ENCODE measurements at regions not wholly inside any gene's neighbourhood (a gene's known extent, or its start where the extent isn't known, plus 50 kb on each side); places are given as distances from the start of the nearest gene placed in this dataset.
"Not testable (repeated sequence)": the region's sequence is repeated elsewhere in the genome, so short reads cannot be mapped to it uniquely, and the experiment has no call there.

DNA sequence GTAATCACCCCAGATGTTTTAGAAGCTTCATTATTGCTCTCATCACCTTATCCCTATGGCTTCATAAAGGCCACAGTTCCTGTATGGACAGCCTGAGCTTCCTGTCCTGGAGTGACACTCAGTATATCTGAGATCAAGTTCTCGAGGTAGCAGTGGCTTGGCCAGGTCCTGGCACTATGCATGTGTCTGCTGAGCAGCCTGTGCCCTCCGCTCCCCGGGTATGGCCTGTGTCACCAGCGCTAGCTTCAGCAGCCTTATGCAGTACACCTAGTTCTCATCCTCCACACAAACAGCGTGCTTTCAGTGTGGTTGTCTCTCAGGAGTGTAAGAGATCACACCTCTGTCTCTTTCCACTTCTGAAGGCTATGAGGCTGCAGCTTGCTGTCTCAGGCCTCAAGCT lies 514.7 kb downstream of the DIRAS2 start:
- no peak for DNase-seq

DNA sequence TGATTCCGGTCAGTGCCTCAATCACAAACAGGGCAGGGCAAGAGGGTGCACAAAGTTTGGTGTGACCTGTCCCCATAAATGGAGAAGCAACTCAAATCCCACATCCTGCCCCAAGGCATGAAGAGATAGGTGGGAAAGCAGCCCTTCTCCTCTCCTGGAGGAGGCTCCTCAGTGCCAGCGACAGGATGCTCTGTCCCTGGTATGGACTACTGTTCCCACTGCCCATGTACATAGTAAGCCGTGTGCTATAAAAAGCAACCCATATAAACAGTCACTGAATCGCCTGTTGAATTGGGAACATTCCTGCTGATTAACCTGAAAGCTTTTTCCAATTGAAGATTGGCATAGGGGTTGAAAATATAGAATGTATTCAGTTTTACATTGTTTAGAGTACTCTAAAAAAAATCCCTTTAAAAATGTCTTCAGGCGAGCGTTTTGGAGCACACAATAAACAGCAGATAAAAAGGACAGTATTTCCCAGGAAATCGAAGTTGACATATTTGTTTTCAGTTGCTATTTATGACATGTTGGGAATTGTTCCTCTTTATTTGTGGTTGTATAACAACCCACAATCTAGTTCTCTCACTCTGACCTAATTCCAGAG lies 513.9 kb downstream of the DIRAS2 start:
- DNase-seq = no peak

DNA sequence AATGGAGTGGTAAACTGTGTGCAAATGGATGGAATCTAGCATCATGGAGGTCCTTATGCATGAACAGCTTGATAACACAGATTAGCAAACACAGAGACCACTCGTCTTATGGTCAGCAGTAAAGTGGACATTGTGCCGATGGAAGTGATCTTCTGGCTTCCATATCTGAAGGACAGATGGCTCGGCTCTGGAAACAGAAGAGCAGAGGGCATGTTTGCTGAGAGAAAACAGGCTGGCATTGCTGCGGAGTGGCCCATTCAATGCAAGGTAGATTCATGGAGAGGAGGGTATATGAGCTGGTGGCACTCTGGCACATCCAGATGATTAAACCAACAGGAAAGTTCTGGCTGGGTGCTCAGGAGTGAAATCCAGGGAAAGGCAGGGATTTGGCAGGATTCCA lies 513.2 kb downstream of the DIRAS2 start:
- DNase-seq = no peak

DNA sequence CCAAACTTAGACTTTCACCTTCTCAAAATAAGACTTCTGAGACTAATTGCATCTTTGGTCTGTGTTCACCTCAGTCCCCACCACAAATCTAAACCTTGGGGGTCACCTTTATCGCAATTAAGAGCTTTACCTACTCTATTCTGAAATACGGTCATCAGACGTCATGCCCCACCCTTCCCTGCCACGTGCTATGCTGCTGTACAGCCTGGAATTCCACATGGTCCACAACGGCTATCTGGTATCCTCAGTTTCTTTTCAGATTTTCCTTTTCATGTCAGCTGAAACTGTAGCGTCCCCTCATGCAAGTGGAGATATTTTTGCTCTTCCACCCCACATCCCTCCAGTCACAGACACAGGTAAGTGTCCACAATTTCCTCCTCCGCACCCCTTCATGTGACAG lies 511.1 kb downstream of the DIRAS2 start:
- no peak for DNase-seq

DNA sequence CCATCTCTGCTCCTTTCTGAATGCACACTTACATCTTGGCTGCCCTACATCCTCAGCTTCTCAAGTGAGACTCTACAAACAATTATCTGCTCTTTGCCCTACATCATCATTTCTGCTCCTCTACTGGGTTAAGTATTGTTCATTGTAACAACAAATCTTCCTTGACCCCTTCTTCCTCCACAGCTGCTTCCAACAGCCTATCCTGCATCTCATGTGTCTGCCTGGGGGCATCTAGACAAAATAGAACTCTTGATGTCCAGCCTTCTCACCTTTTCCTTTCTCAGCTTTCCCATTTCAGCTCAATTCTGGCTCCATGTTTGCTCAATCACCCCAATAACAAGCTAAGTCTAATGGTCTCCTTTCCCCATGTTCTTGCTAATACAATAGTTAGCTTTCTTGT lies 509.8 kb downstream of the DIRAS2 start:
- DNase-seq = no peak

DNA sequence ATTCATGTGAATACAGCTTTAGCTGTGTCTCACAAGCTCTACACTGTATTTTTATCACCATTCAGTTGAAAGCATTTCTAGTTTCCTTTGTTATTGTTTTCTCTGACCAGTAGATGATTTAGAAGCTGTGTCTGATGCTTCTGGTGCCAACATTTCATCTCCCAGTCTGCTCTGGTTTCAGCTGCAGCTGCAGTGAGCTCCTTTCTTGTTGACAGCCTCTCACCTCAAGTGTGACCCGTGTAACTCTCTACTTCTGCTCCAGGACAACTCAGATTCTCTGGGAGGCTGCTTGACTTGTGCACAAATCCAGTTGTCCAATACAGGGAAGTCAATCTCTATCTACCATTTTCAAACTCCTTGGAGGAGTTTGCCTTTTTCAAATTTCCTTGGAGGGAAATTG lies 504.8 kb downstream of the DIRAS2 start:
- DNase-seq = no peak

DNA sequence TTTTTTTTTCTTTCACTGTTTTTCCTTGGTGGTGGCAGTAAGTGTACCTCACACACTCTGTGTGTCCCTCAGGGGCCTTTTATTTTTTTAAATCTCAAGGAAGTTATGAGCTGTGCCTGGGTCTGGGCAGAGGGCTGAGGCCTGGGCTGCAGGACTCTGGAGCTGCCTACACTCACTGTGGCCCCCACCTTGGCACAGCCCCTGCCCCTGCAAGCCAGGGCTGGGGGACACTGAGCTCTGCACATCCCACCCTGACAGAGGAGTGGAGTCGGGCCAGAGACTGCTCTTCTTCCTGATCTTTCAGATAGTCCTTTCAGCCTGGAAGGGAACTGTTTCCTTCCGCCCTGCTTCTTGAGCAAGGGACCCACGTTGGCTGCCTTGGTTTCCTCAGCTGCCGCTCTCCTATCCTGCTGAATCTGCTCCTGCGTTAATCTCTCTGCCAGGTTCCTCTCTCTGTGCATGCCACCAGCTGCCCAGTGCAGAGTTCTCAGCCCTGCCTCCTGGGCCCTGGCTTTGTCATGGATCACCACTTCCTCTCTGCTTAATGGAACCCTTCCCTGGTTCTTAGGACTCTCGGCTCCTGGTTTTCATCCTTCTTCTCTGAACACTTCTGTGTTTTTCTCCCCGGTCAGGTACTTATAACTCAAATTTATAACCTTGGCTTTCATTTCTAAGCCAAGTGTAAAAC lies 502.3 kb downstream of the DIRAS2 start:
- DNase-seq = no peak

DNA sequence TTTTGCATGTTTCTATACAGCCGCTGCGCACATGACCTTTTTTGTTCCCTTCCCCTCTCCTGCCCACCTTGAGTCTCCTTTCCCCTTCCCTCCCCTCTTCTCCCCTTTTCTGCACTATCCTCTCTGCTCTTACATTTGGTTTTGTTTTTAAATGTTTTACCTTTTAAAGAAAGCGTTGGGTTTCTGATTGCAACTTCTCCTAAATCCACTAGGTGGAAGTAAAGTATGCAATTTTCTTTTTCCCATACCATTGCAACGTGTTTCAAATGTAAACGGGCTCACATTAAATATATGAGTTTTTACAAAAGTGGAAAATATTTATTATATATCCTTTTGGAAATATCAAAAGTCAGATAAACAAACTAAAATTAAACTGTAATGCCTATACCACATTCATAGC lies 500.9 kb downstream of the DIRAS2 start:
- peak; percentile 61 to 78 for DNase-seq

DNA sequence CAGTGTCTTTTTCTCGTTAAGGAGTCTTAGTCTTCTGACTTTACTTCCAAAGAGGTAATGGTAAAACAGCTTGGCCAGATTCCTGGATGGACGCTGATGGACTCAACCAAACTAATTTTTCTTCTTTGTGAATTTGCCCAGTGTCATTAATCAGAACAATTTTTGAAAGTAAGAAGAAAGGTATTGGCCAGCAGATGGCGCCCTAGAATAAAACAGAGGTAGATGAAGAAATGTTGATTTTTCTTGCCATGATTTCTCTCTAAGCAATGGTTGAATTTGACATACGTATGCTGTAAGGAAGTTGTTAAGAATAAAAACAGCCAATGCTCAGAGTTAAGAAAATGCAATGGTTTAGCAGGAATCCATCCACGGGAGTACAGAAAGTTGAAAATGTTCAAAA lies 500.0 kb downstream of the DIRAS2 start:
- DNase-seq = peak; percentile 53 to 77

DNA sequence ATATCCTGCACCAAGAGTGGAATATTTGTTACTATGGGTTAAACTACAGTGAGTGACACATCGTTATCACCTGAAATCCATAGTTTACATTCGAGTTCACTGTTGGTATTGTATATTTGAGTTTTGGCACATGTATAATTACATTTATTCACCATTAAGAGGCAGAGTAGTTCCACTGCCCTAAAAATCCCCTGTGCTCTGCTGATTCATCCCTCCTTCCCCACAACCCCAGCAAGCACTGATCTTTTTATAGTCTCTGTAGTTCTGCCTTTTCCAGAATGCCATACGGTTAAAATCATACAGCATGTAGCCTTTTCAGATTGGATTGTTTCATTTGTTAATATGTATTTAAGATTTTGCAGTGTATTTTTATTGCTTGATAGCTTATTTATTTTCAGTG lies 495.2 kb downstream of the DIRAS2 start:
- no peak for DNase-seq

DNA sequence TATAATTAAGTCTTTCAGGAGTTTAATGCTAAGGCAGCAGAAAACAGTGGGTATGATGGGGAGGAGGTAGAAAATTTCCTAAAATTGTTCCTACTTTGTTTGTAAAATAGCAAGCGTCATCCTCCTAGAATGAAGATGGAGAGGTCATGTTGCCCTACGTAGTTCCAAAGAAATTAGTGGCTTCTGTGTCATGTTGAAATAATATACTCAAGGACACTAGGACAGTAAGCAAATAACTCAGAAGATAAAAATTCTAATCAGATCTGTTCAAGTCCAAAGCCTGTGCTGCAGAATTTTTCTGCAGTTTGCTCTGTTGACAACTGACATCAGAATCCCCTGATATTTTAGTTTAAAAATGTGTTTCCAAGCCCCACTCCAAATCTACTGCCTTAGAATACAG lies 486.3 kb downstream of the DIRAS2 start:
- DNase-seq = no peak

DNA sequence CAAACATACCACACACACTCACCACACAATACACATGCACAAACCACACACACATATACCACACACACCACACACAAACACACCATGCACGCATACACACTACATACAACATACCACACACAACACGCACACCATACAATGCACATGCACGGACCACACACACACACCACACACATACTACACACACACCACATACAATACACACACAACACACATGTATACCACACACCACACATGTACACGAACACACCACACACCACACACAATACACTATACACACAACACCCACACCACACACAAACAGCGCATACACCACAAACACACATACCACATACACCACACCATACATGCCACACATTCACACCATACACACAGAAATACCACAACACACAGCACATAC lies 480.3 kb downstream of the DIRAS2 start:
- no peak for DNase-seq

DNA sequence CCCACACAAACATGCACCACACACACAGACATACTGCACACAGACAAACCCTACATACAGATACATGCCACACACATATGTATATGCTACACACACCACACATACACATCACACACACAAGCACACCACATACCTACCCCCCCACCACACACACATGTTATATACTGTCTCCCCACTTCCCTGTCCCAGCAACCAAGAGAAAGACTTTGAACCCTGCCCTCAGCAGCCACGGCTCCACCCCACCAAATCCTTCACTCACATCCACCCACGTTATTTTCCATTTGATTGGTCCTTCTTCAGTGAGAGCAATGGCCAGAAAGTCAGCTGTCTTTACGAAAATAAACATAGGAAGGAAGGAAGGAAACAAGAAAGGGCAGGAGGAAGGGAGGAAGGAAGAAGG lies 479.8 kb downstream of the DIRAS2 start:
- no peak for DNase-seq

DNA sequence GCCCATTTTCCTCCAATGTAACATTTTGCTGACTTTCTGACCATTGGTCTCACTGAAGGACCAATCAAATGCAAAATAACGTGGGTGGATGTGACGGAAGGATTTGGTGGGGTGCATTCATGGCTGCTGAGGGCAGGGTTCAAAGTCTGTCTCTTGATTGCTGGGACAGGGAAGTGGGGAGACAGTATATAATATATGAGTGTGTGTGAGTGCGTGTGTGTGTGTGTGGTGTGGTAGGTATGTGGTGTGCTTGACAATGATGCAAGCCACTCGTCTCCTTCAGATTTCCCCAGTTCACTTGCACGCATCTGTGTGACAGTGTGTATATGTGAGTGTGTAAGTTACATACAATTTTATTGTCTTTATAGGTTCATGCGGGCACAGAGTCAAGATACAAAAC lies 477.3 kb downstream of the DIRAS2 start:
- no peak for DNase-seq

DNA sequence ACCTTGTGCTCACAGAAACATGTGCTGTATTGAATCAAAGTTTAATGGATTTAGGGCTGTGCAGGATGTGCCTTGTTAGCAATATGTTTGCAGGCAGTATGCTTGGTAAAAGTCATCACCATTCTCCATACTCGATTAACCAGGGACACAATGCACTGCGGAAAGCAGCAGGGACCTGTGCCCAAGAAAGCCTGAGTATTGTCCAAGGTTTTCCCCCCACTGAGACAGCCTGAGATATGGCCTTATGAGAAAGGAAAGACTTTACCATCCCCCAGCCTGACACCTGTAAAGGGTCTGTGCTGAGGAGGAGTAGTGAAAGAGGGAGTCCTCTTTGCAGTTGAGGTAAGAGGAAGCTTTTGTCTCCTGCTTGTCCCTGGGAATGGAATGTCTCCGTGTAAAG lies 476.2 kb downstream of the DIRAS2 start:
- not testable (repeated sequence) for DNase-seq

DNA sequence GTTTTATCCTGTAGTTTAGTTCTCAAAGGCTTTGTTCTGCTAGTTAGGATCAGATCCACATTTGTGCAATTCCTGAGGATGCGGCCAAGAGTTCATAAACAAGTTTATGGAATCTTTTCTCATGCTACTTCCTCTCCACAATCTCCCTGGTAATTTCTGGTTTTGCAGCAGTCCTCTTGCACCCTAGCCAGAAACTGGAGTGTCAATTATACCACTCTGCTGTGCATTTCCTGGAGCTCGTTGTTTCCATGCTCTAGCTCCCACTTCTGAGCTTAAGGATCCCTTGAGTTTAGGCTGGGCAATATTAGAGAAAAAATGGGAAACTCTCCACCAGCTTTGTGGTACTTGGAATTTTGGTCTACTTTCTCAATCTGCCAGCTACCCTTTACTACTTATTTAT lies 474.7 kb downstream of the DIRAS2 start:
- DNase-seq = no peak

DNA sequence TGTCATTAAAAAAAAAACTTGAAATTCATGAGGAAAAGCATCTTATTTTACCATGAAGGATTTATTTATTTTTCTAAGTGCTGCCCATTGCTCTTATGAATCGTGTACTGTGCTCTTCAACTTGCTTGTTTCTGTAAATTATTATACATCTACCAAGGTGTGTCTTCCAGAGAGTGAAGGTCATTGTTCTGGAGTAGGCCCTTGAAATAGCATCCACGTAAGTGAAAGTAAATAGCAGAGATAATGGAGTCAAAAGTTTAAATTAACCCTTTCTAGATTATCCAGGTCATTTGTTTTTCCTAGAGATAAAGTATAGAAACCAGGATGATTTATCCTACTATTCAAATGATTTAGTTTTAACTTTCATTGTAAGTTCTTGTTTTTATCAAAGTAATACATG lies 473.1 kb downstream of the DIRAS2 start:
- DNase-seq = no peak

DNA sequence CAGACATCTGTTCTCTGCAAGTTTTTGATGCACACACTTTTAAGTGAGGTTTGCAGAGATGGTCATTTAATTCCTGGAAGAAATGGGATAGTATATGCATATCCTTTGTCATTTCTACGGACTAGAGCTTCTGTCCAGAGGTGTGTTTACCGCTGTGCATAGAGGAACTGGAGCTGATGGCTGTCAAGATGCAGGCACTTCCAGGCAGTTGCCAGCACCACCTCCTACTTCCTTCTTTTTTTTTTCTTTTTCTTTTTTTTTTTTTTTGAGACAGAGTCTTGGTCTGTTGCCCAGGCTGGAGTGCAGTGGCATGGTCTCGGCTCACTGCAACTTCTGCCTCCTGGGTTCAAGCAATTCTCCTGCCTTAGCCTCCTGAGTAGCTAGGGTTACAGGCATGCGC lies 468.7 kb downstream of the DIRAS2 start:
- DNase-seq = peak in 1 of 2 experiments; percentile 3

DNA sequence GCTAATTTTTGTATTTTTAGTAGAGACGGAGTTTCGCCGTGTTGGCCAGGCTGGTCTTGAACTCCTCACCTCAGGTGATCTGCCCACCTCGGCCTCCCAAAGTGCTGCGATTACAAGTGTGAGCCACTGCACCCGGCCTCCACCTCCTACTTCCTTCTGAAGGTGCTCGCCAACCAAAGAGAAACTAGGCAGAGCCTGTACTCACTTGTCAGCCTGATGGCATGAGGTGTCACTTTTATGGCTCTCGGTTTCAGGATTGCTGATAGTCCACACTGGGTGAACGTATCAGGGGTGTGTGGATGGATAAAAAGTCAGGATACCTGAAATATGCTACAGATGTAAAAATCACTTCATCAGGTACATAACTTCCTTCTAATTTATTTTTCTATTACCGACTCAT lies 468.3 kb downstream of the DIRAS2 start:
- DNase-seq = not testable (repeated sequence)

DNA sequence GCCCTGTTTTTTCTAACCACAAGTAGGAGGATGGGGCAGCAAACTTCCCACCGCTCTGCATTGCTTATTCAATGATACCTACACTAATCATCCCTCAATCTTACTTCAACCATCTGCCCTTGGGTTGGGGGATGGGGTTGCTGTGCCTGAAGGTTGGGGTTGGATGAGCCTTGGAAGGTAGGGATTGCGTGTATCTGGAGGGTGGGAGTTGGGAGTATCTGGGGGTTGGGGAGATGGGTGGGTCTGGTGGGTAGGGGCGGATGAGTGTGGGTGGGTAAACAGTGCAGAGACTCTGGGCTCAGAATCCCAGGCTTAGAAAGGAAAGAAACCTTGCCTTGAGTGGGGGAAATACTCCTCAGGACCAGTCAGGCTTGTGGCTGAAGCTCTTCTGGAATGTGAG lies 467.4 kb downstream of the DIRAS2 start:
- no peak for DNase-seq

DNA sequence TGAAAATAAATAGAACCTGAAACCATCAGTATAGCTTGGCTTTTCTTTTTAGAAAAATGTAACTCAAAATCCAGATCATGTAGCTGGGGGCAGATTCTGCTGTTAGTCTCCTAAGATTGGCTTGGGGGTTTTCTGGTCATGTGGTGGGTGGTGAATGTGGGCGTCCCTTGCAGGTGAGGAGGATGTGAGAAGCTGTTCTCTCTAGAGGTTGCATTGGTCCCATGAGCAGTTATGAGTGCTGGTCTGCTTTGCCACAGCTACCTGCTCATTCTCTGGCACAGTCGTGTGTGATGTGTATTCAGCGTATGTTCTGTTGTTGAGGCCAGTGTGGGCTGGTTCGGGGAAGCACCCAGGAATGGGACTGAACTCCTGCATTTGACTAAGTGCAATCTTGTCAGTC lies 466.8 kb downstream of the DIRAS2 start:
- DNase-seq = no peak

DNA sequence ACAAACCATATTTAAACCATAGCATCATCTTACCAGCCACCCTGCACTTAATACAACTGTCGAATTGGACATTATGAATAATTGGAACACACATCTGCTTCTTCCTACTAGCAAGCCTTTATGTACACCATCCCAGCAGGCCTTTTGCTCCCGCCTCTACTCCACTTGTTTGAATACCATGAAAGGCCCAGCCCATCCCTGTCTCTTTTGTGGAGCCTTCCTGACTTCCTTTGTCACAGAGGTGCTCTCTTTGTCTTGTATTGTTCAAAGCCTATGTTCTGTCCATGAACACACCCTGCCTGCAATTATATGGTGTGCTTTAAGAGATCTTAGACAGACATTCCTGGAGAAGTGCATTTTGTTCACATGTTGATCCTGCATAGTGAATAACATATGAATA lies 465.7 kb downstream of the DIRAS2 start:
- no peak for DNase-seq

DNA sequence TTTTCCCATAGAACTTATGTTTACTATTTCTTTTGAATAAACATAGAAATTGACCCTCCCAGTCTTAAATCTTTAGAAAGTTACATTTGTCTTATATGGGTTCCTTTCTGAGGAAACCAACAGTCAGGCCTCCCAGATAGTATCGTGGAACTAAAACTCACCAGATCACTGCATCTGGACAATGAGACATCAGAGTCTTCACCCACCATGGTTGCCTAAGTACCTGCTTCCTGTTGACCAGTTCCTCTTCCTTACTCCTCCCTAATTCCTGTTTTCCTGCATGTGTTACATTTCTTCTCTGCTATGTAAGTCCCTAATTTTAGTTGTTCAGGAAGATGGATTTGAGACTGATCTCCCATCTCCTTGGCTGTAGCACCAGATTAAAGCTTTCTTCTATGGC lies 462.2 kb downstream of the DIRAS2 start:
- DNase-seq = no peak

DNA sequence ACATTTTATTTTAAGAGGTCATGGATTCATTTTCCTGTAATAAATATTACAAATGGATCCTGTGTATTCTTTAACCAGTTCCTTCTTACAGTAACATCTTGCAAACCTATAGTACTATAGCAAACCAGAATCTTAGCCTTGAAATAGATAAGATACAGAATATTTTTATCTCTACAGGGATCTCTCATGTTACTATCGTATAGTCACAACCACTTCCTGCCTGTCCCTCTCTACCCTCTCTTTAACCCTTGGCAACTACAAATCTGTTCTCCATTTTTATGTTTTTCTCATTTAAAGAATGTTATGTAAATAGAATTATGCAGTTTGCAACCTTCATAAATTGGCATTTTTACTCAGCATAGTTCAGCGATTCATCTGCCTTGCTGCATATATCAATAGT lies 454.0 kb downstream of the DIRAS2 start:
- peak; percentile 40 to 63 for DNase-seq

DNA sequence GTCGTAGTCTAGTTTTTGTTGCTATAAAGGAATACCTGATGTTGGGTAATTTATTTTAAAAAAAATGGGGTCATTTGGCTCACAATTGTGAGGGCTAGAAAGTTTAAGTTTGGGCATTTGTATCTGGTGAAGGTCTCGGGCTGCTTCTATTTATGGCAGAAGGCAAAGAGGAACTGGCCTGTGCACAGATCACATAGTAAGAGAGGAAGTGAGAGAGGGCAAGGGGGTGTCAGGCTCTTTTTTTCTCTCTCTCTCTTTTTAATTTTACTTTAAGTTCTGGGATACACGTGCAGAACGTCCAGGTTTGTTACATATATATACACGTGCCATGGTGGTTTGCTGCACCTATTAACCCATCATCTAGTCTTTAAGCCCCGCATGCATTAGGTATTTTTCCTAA lies 453.3 kb downstream of the DIRAS2 start:
- DNase-seq = peak; percentile 85 to 87

Data from Kasumi-1 (cell line).